ENCODE measurements at regions not wholly inside any gene's neighbourhood (a gene's known extent, or its start where the extent isn't known, plus 50 kb on each side); places are given as distances from the start of the nearest gene placed in this dataset.

- no peak for TF ChIP-seq CTCF (conservative IDR thresholded peaks at IDR 0.05; ENCODE audit: low read depth, low read length)
- no peak for TF ChIP-seq EZH2 (IDR thresholded peaks at IDR 0.05; ENCODE audit: borderline replicate concordance, low read depth, low read length, poor library complexity, severe bottlenecking)
Observed at GRCh38 chr11:70715166-70715951, 317.0 kb downstream of the CTTN start.

All from A673 (cell line).